GM12891 (cell line): ENCODE measurements at regions not wholly inside any gene's neighbourhood (a gene's known extent, or its start where the extent isn't known, plus 50 kb on each side); places are given as distances from the start of the nearest gene placed in this dataset.

ENCODE experiments used
- POLR2A ChIP-seq: IDR thresholded peaks from 2 replicates; pipeline ENCODE4 v1.6.1; 2011; ENCODE audit warnings: low read depth, low read length, control low read depth
- TAF1 ChIP-seq: IDR thresholded peaks from 2 replicates; pipeline ENCODE4 v1.6.1; 2011; ENCODE audit warnings: low read depth, low read length, control low read depth

GRCh38 chr4:45100956-45101818 is 374.8 kb upstream of the GNPDA2 start:
- no peak for TF ChIP-seq TAF1
- no peak for TF ChIP-seq POLR2A
